22Rv1 (cell line): ENCODE measurements at regions not wholly inside any gene's neighbourhood (a gene's known extent, or its start where the extent isn't known, plus 50 kb on each side); places are given as distances from the start of the nearest gene placed in this dataset.

ENCODE experiments used
- CTCF ChIP-seq: fragments of 450-650 bp; IDR thresholded peaks from 2 replicates; pipeline ENCODE4 v1.5.1; 2017; ENCODE audit warnings: mild to moderate bottlenecking
- ZFX ChIP-seq: fragments of 450-650 bp; IDR thresholded peaks from 2 replicates; pipeline ENCODE4 v1.6.1; 2017; ENCODE audit warnings: antibody characterized with exemption, borderline replicate concordance

- TF ChIP-seq CTCF (no peak), ZFX (no peak)
These were observed 1002.8 kb upstream of the CELF2 start for GRCh38 chr10:10014846-10015245.
